Motor neuron (in vitro differentiated cells): ENCODE measurements at regions not wholly inside any gene's neighbourhood (a gene's known extent, or its start where the extent isn't known, plus 50 kb on each side); places are given as distances from the start of the nearest gene placed in this dataset.
A peak's percentile ranks its signal among the peaks of the same experiment; 100 is the strongest.

ENCODE experiments used
- ATAC-seq, 8 experiments: fragments of 200-7000 bp; cut with Tn5 transposase; replicated peaks in 6 of 8; 2 replicates each; pipeline ENCODE4 v1.8.0; 2021; ENCODE audit warnings: mild to moderate bottlenecking in 8 of 8, moderate library complexity in 8 of 8
- H3K27ac ChIP-seq, 2 donors: fragments of 250-450 bp; sonication (Bioruptor Pico); 2 replicates each; pipeline ENCODE4 v1.9.0; 2021; ENCODE audit warnings: antibody characterized with exemption in 2 of 2, mild to moderate bottlenecking in 2 of 2, moderate library complexity in 1 of 2
- H3K4me1 ChIP-seq, 2 donors: fragments of 250-450 bp; sonication (Bioruptor Pico); replicated peaks in 1 of 2; 2 replicates each; pipeline ENCODE4 v1.6.1; 2021; ENCODE audit warnings: antibody characterized with exemption in 2 of 2, mild to moderate bottlenecking in 2 of 2, moderate library complexity in 1 of 2
- H3K4me3 ChIP-seq, 5 donors: fragments of 250-450 bp; sonication (Bioruptor Pico); 2 replicates each; pipeline ENCODE4 v1.9.0; 2021; ENCODE audit warnings: antibody characterized with exemption in 5 of 5, mild to moderate bottlenecking in 5 of 5, moderate library complexity in 4 of 5
- WGBS, 10 experiments: fragments of 450-650 bp; shearing (Covaris generic); methylation state at CpG; one replicate each; pipeline ENCODE4 v1.0.0; 2022; 5-methylcytosine and 5-hydroxymethylcytosine counted together
- in situ Hi-C, 9 experiments: fragments of 400-800 bp; cut with MboI; loops; one replicate each; pipeline ENCODE4 v1.15.0; 2021; ENCODE audit warnings: low sequenced_read_pairs in 9 of 9, low pct_unique_long_range_greater_than_20kb in 2 of 9; ENCODE audit not compliant: unreplicated experiment in 9 of 9

DNA sequence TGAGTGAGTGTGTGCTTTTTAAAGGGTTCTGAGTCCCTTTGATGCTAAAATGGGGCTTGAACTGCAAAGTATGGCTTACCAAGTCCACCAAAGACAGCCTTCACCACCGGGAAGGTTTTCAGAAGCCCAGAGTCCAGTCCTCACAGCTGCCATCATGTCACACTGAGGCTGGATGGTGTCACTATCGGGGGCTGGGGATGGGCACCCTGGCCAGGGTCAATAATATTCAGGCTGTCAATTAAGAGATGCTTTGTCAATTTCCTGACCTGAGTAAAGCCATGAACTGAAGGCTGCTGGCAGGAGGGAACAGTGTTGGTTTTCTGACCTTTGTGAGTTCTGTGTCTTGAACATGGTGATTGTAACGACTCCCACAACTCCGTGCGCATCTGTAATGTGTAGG is 373.0 kb upstream of the B3GAT1 start:
- H3K4me3 ChIP-seq: no peak overlapping the region
- peaks cover 21 to 37% of the 10 kb centered on the region in 2 donors for H3K4me1 ChIP-seq
- H3K27ac ChIP-seq: no peak overlapping the region
- in situ Hi-C loops: no loop called here
- 36 to 100% (median 81%) methylated on average over 2 to 5 of the region's 5 CpGs; no CpG with 5 or more reads in 3 of the 10 experiments for WGBS, 10 experiments
- peak in 1 of 8 experiments; percentile 56 for ATAC-seq

- Histone ChIP-seq H3K27ac (no peak overlapping the region), H3K4me1 (peaks cover 26 to 41% of the 10 kb centered on the region in 2 donors), H3K4me3 (no peak overlapping the region)
- in situ Hi-C loops: no loop called here
- ATAC-seq: peak in 1 of 8 experiments; percentile 80
- 0 to 100% (median 80%) methylated on average over 1 to 4 of the region's 4 CpGs for WGBS, 10 experiments
Observed at GRCh38 chr11:134784568-134784967, 372.5 kb upstream of the B3GAT1 start.

DNA sequence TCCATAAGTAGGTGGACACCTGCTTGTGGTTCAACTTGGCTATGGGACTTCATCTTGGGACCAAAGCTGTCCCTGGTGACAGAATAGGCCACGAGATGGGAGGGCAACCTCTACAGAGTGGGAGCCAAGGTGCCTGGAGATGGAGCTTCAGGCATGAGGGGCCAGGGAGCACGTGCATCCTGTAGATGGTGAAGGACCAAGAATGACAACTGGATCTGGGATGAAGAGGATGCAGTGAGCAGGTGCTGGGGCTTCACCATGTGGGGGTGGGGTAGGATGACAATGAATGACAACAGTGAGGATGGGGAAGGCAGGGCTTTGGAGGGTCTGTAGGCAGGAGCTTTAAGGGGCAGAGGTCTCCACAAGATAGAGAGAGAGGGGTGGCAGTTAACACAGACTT is 372.0 kb upstream of the B3GAT1 start:
- Histone ChIP-seq H3K4me1 (peaks cover 27 to 44% of the 10 kb centered on the region in 2 donors), H3K4me3 (no peak overlapping the region), H3K27ac (no peak overlapping the region)
- 0 to 80% (median 0%) methylated on average over 1 to 2 of the region's 2 CpGs; no CpG with 5 or more reads in 5 of the 10 experiments for WGBS, 10 experiments
- no peak for ATAC-seq
- in situ Hi-C loops: no loop called here

DNA sequence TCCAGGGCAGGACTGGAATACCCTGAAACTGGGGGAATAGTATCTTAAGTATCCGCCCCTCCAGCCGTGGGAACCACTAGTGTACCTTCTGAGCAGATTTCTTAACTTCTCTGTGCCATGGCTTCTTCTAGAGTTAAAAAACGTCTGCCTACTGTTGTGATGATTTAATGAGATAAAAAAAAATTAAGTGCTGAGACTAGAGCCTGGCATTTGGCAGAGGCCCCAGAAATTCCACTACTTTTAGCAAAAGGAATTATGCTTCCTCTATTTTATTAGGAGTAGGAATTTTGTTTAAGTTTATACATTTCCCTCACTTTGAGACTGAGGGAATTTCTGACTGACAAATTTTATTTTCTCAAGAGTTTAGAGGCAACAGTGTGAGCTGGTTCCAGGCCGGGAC is 371.2 kb upstream of the B3GAT1 start:
- no peak overlapping the region for H3K4me3 ChIP-seq
- 0 to 97% (median 43%) methylated on average over 1 to 4 of the region's 4 CpGs; no CpG with 5 or more reads in 1 of the 10 experiments for WGBS, 10 experiments
- no peak for ATAC-seq
- H3K27ac ChIP-seq: no peak overlapping the region
- H3K4me1 ChIP-seq: peaks cover 27 to 45% of the 10 kb centered on the region in 2 donors
- in situ Hi-C loops: no loop called here

- 0 to 50% (median 38%) methylated on average over 1 to 2 of the region's 3 CpGs; no CpG with 5 or more reads in 3 of the 10 experiments for WGBS, 10 experiments
- ATAC-seq: peak in 5 of 8 experiments; percentile 93 to 97 (median 96)
- in situ Hi-C loops: no loop called here
- Histone ChIP-seq H3K4me1 (peaks cover 27 to 41% of the 10 kb centered on the region in 2 donors), H3K4me3 (no peak overlapping the region), H3K27ac (no peak overlapping the region)
Observed at GRCh38 chr11:134781380-134781866, 369.4 kb upstream of the B3GAT1 start.

- WGBS, 10 experiments: 0 to 72% (median 41%) methylated on average over 1 to 4 of the region's 4 CpGs
- peak in 3 of 8 experiments; percentile 25 to 82 (median 61) for ATAC-seq
- Histone ChIP-seq H3K27ac (no peak overlapping the region), H3K4me1 (peaks cover 25 to 41% of the 10 kb centered on the region in 2 donors), H3K4me3 (no peak overlapping the region)
- in situ Hi-C loops: no loop called here
Observed at GRCh38 chr11:134780486-134781147, 368.6 kb upstream of the B3GAT1 start.

- WGBS, 10 experiments: 0 to 93% (median 75%) methylated on average over 1 to 4 of the region's 4 CpGs
- in situ Hi-C loops: no loop called here
- ATAC-seq: no peak
- Histone ChIP-seq H3K27ac (no peak overlapping the region), H3K4me1 (peaks cover 18 to 29% of the 10 kb centered on the region in 2 donors), H3K4me3 (no peak overlapping the region)
Observed at GRCh38 chr11:134779179-134779578, 367.1 kb upstream of the B3GAT1 start.

GRCh38 chr11:134768463-134768862 is 356.4 kb upstream of the B3GAT1 start:
- Histone ChIP-seq H3K4me3 (no peak overlapping the region), H3K4me1 (peaks cover 6% of the 10 kb centered on the region in 2 donors), H3K27ac (no peak overlapping the region)
- no peak for ATAC-seq
- 9 to 100% (median 79%) methylated on average over 1 of the region's 1 CpG; no CpG with 5 or more reads in 3 of the 10 experiments for WGBS, 10 experiments
- in situ Hi-C loops: no loop called here

- Histone ChIP-seq H3K4me1 (peaks cover 9 to 18% of the 10 kb centered on the region in 2 donors), H3K4me3 (no peak overlapping the region), H3K27ac (no peak overlapping the region)
- in situ Hi-C loops: no loop called here
- ATAC-seq: no peak
- WGBS, 10 experiments: 27 to 93% (median 65%) methylated on average over 1 to 2 of the region's 2 CpGs; no CpG with 5 or more reads in 5 of the 10 experiments
Observed at GRCh38 chr11:134765565-134765964, 353.5 kb upstream of the B3GAT1 start.

DNA sequence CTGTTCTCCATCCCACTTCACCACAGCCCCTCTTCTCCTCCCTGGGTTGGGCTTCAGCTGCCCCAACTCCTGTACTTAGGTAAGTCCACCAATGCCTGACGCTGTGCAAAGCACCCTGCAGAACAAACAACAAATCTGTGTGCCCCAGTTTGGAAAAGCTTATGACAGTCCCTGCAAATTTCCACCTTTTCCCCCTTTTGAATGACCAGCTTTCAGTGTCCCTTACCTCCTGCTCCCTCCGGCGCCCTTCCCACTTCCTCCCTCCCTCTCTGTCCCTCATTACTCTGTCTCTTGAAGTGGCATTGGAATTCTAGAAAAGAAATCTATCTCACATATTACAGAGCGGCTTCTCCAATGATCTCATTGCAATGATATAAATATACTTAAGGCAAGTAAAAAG is 352.9 kb upstream of the B3GAT1 start:
- in situ Hi-C loops: no loop called here
- WGBS, 10 experiments: 8 to 96% (median 58%) methylated on average over 2 to 4 of the region's 4 CpGs; no CpG with 5 or more reads in 2 of the 10 experiments
- peak in 1 of 8 experiments; percentile 23 for ATAC-seq
- Histone ChIP-seq H3K27ac (no peak overlapping the region), H3K4me1 (peaks cover 9 to 18% of the 10 kb centered on the region in 2 donors), H3K4me3 (no peak overlapping the region)

- peaks cover 9 to 18% of the 10 kb centered on the region in 2 donors for H3K4me1 ChIP-seq
- 16 to 100% (median 72%) methylated on average over 1 to 6 of the region's 8 CpGs; no CpG with 5 or more reads in 5 of the 10 experiments for WGBS, 10 experiments
- no peak for ATAC-seq
- H3K4me3 ChIP-seq: no peak overlapping the region
- in situ Hi-C loops: no loop called here
- H3K27ac ChIP-seq: no peak overlapping the region
Observed at GRCh38 chr11:134764367-134764766, 352.3 kb upstream of the B3GAT1 start.

GRCh38 chr11:134763030-134763388 is 351.0 kb upstream of the B3GAT1 start:
- in situ Hi-C loops: no loop called here
- Histone ChIP-seq H3K27ac (peak overlapping the region in 1 of 2 donors; percentile 73), H3K4me3 (peak overlapping the region in 2 of 5 donors; percentile 36 to 50), H3K4me1 (peaks cover 9 to 18% of the 10 kb centered on the region in 2 donors)
- peak in 4 of 8 experiments; percentile 12 to 49 (median 29) for ATAC-seq
- 40 to 98% (median 62%) methylated on average over 1 to 6 of the region's 16 CpGs; no CpG with 5 or more reads in 6 of the 10 experiments for WGBS, 10 experiments

DNA sequence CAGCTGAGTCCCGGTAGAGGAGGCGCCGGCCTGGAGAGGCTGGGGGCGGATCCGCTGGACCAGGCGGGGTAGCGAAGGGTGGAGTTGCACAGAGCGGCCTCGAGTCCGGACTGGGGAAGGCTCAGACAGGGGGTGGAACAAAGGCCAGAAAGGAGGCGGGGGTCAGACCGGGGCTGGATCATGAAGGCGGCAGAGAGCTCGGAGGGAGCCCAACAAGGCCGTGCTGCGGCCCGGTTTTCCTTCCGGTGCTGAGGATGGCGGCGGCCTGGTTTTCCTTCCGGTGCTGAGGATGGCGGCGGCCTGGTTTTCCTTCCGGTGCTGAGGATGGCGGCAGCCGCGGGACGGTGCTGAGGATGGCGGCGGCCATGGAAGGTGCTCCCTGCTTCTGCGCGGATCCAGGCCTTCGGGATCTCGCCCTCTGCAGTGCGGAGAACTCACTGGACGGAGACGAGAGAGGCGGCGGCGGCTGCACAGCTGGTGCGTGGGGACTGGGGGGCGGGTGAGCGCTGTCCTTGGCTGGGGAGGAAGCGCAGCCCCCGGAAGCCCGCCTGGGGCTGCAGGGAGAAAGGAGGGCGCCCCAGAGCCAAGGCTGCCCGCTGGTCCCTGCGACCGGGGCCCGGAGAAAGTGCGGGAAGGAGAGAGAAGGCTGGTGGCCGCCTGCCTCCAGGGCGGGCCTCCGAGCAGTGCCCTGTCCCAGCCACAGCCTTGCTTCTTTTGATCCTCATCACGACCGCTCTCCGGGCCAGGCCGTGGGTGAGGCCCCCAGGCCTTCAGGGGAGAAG is 350.4 kb upstream of the B3GAT1 start:
- in situ Hi-C loops: no loop called here
- Histone ChIP-seq H3K27ac (peak overlapping the region in 1 of 2 donors; percentile 73), H3K4me3 (peak overlapping the region in 2 of 5 donors; percentile 36 to 50), H3K4me1 (peaks cover 9 to 18% of the 10 kb centered on the region in 2 donors)
- 30 to 100% (median 60%) methylated on average over 1 to 6 of the region's 59 CpGs; no CpG with 5 or more reads in 7 of the 10 experiments for WGBS, 10 experiments
- ATAC-seq: peak in 4 of 8 experiments; percentile 4 to 82 (median 72)
